Brain microvascular endothelial cell (primary cell): ENCODE measurements at regions not wholly inside any gene's neighbourhood (a gene's known extent, or its start where the extent isn't known, plus 50 kb on each side); places are given as distances from the start of the nearest gene placed in this dataset.

Experiments
- DNase-seq: peaks from one replicate; pipeline ENCODE4 v3.0.0-alpha.2; 2020
- H3K27ac ChIP-seq: fragments of 250-450 bp; sonication (Bioruptor Pico); 2 replicates; pipeline ENCODE4 v1.5.1; 2020; ENCODE audit warnings: mild to moderate bottlenecking, moderate library complexity
- H3K27me3 ChIP-seq: fragments of 250-450 bp; sonication (Bioruptor Pico); replicated peaks from 2 replicates; pipeline ENCODE4 v1.5.1; 2020; ENCODE audit warnings: mild to moderate bottlenecking
- H3K36me3 ChIP-seq: fragments of 250-450 bp; sonication (Bioruptor Pico); replicated peaks from 2 replicates; pipeline ENCODE4 v1.5.1; 2020; ENCODE audit warnings: mild to moderate bottlenecking
- H3K4me3 ChIP-seq: 2 replicates; pipeline ENCODE4 v1.5.1; 2011; ENCODE audit warnings: low read depth, mild to moderate bottlenecking, control low read depth, low read length, moderate library complexity
- in situ Hi-C: cut with HindIII; loops from 2 replicates; pipeline ENCODE4 v1.10.0; 2017; ENCODE audit warnings: low sequenced_read_pairs, low pct_ligation_motif_present
- TF ChIP-seq, protein P1 (sequence below): IDR thresholded peaks from 2 replicates; pipeline ENCODE4 v1.5.1; 2011; ENCODE audit warnings: low read depth, mild to moderate bottlenecking, moderate library complexity, low read length, control low read depth, inconsistent platforms; ENCODE audit errors: missing control alignments

DNA sequence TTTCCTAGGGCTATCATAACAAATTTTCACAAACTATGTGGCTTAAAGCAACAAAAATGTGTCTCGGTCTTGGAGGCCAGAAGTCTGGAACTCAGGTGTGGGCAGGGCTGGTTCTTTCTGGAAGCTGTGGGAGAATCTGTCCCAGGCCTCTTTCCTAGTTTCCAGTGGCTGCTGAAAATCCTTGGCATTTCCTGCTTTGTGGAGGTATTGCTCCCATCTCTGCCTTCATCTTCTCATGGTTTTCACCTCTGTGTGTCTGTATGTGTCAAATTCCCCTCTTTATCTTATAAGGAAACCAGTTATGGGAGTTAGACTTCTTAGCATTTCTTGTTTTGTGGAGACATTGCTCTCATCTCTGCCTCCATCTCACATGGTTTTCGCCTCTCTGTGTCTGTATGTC, 130.4 kb upstream of the PLET1 start:
- no peak for DNase-seq
- TF ChIP-seq, protein P1, sequence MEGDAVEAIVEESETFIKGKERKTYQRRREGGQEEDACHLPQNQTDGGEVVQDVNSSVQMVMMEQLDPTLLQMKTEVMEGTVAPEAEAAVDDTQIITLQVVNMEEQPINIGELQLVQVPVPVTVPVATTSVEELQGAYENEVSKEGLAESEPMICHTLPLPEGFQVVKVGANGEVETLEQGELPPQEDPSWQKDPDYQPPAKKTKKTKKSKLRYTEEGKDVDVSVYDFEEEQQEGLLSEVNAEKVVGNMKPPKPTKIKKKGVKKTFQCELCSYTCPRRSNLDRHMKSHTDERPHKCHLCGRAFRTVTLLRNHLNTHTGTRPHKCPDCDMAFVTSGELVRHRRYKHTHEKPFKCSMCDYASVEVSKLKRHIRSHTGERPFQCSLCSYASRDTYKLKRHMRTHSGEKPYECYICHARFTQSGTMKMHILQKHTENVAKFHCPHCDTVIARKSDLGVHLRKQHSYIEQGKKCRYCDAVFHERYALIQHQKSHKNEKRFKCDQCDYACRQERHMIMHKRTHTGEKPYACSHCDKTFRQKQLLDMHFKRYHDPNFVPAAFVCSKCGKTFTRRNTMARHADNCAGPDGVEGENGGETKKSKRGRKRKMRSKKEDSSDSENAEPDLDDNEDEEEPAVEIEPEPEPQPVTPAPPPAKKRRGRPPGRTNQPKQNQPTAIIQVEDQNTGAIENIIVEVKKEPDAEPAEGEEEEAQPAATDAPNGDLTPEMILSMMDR: no peak
- in situ Hi-C loops: no loop called here
- no peaks in the 10 kb centered on the region for H3K27me3 ChIP-seq
- H3K36me3 ChIP-seq: no peaks in the 10 kb centered on the region
- no peak overlapping the region for H3K4me3 ChIP-seq
- no peak overlapping the region for H3K27ac ChIP-seq

DNA sequence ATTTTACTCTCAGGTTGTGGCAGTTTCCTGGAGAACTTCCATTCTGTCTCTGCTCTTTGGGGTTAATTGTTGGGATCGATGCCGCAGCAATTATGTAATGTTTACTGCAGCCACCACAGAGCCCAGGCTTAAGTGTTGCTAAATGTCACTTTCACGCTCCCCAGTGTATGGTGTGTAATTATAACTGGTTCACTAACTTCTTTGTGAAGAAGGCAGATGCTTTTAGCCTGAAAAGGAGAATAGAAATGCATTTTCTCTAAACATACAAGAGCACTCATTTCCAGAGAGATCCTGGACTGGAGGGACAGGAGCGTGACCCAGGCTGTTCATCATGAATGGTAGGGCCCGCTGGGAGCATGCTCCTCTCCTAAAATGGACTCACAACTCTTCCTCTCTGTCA, 132.2 kb upstream of the PLET1 start:
- in situ Hi-C loops: no loop called here

DNA sequence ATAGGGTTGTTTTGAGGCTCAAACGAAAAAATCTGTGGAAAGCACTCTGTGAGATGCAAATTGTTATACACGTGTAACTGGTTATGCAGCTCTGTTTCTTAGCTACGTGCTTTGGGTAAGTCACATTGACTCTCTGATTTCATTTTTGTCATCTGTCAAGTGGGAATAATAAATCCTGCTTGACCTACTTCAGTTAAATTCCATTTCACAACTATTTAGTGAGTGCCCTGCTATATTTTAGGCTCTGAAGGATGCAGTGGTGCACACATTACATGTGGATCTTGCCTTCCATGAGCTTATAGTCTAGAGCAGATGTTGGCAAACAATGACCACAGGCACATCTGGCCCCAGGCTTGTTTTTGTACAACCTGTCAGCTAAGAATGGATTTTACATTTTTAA, 133.6 kb upstream of the PLET1 start:
- in situ Hi-C loops: no loop called here
- Histone ChIP-seq H3K4me3 (no peak overlapping the region), H3K27ac (no peak overlapping the region), H3K27me3 (no peaks in the 10 kb centered on the region), H3K36me3 (no peaks in the 10 kb centered on the region)
- TF ChIP-seq, protein P1: no peak
- DNase-seq: no peak

More for the DNA sequence above, 132.2 kb upstream of the PLET1 start:
- TF ChIP-seq, protein P1: no peak
- Histone ChIP-seq H3K4me3 (no peak overlapping the region), H3K27ac (no peak overlapping the region), H3K27me3 (no peaks in the 10 kb centered on the region), H3K36me3 (no peaks in the 10 kb centered on the region)
- DNase-seq: no peak

DNA sequence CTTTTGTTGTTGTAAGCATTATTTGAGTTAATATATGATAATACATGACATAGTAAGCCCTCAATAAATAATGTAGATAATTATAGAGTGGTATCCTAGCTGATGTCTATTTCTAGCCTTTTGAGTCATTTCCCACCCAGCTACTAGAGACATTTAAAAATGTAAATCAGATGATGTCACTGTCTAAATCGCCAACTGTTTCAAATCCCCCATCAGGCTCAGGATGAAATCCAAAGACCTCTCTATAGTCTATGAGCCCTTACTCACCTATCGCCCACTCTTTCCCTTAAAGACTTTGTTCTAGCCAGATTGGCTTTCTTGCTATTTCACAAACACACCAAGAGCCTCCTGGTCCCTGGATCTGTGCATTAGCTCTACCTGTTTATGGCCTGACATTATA, 135.4 kb upstream of the PLET1 start:
- TF ChIP-seq, protein P1: no peak
- no peak overlapping the region for H3K4me3 ChIP-seq
- H3K36me3 ChIP-seq: no peaks in the 10 kb centered on the region
- DNase-seq: no peak
- in situ Hi-C loops: no loop called here
- H3K27me3 ChIP-seq: no peaks in the 10 kb centered on the region
- H3K27ac ChIP-seq: no peak overlapping the region

DNA sequence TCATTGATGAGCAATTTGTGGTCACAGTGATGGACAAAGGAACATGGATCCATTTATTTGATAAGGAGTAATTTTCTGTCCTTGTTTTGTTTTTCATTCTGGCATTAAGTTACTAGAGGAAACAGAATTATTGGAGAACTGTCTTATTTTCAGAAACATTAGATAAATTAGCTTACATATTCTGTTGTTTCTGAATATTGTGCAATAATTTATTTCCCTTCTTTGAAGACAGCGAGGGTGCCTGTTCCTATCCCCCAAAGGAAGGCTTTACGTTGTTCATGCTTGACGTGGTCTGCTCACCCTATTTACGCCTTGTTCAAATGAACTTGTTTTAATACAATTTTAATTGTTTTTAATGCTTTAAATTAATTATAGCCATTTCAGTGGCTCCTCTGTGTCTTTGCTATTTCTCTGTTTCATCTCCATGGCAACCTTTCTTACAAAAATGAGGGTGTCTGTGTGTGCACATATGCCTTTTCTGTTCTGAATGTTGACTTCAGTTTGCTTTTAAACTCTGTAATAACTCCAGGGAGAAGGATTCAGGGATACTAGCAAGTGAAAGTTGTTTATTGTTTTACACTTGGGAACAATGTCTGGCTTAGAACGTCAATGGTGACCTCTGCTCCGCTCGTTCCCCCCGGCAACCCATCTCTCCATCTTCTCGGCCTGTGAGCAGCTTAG, 138.3 kb upstream of the PLET1 start:
- Histone ChIP-seq H3K27me3 (no peaks in the 10 kb centered on the region), H3K36me3 (no peaks in the 10 kb centered on the region), H3K27ac (no peak overlapping the region), H3K4me3 (no peak overlapping the region)
- TF ChIP-seq, protein P1: no peak
- in situ Hi-C loops: no loop called here
- DNase-seq: no peak

DNA sequence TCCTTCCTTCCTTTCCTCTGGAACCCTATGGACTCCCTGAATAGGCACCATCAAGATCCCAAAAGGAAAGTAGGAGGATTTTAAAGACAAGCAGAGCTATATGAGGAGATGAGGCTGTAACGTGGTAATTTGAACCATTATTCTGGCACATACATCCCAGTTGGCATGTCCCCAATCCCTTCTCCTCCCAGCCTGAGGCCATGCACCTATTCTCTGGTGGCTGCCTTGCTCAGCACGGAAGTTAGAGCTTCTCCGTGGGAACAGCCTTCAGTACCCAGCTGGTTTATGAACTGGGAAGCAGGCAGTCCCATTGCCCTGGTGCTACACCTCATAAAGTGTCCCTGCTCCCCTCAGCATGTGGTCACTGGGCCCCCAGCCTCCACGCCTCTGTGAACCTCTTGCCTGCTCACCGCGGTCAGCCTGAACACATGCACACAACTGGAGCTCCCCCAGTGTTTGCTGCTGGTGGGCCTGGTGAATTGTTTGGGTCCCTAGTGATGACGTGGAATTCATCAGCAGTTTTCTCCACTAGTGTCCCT, 139.9 kb upstream of the PLET1 start:
- Histone ChIP-seq H3K4me3 (no peak overlapping the region), H3K27me3 (no peaks in the 10 kb centered on the region), H3K36me3 (no peaks in the 10 kb centered on the region), H3K27ac (no peak overlapping the region)
- in situ Hi-C loops: no loop called here
- TF ChIP-seq, protein P1: no peak
- no peak for DNase-seq
